ENCODE measurements at regions not wholly inside any gene's neighbourhood (a gene's known extent, or its start where the extent isn't known, plus 50 kb on each side); places are given as distances from the start of the nearest gene placed in this dataset.
"Not testable (repeated sequence)": the region's sequence is repeated elsewhere in the genome, so short reads cannot be mapped to it uniquely, and the experiment has no call there.

- DNase-seq (ENCODE audit: low spot score) = no peak
Observed at GRCh38 chr2:66105066-66105753, 329.7 kb upstream of the MEIS1 start.

- DNase-seq (ENCODE audit: low spot score) = no peak
Observed at GRCh38 chr2:66103581-66103980, 331.3 kb upstream of the MEIS1 start.

GRCh38 chr2:66101206-66101605, 333.7 kb upstream of the MEIS1 start:
- DNase-seq (ENCODE audit: low spot score) = no peak

- peak; percentile 4 for DNase-seq (ENCODE audit: low spot score)
Observed at GRCh38 chr2:66095820-66096345, 339.0 kb upstream of the MEIS1 start.

GRCh38 chr2:66094689-66095088, 340.2 kb upstream of the MEIS1 start:
- not testable (repeated sequence) for DNase-seq (ENCODE audit: low spot score)

GRCh38 chr2:66093371-66093770, 341.6 kb upstream of the MEIS1 start:
- no peak for DNase-seq (ENCODE audit: low spot score)

GRCh38 chr2:66084948-66085590, 349.9 kb upstream of the MEIS1 start:
- no peak for DNase-seq (ENCODE audit: low spot score)

- DNase-seq (ENCODE audit: low spot score) = no peak
Observed at GRCh38 chr2:66082581-66082980, 352.3 kb upstream of the MEIS1 start.

- no peak for DNase-seq (ENCODE audit: low spot score)
Observed at GRCh38 chr2:66080127-66080526, 354.8 kb upstream of the MEIS1 start.

GRCh38 chr2:66073172-66073571, 361.8 kb upstream of the MEIS1 start:
- no peak for DNase-seq (ENCODE audit: low spot score)

GRCh38 chr2:66070721-66071602, 364.0 kb upstream of the MEIS1 start:
- DNase-seq (ENCODE audit: low spot score) = no peak

GRCh38 chr2:66069937-66070720, 364.8 kb upstream of the MEIS1 start:
- no peak for DNase-seq (ENCODE audit: low spot score)

GRCh38 chr2:66066032-66066431, 368.9 kb upstream of the MEIS1 start:
- DNase-seq (ENCODE audit: low spot score) = no peak

GRCh38 chr2:66059332-66059731, 375.6 kb upstream of the MEIS1 start:
- no peak for DNase-seq (ENCODE audit: low spot score)

- DNase-seq (ENCODE audit: low spot score) = no peak
Observed at GRCh38 chr2:66058675-66059074, 376.2 kb upstream of the MEIS1 start.

- no peak for DNase-seq (ENCODE audit: low spot score)
Observed at GRCh38 chr2:66057844-66058243, 377.1 kb upstream of the MEIS1 start.

- DNase-seq (ENCODE audit: low spot score) = peak; percentile 40
Observed at GRCh38 chr2:66050392-66050791, 384.5 kb upstream of the MEIS1 start.

- no peak for DNase-seq (ENCODE audit: low spot score)
Observed at GRCh38 chr2:66048667-66049066, 386.3 kb upstream of the MEIS1 start.

- DNase-seq (ENCODE audit: low spot score) = no peak
Observed at GRCh38 chr2:66041902-66042657, 392.8 kb upstream of the MEIS1 start.

GRCh38 chr2:66036948-66037347, 398.0 kb upstream of the MEIS1 start:
- no peak for DNase-seq (ENCODE audit: low spot score)

GRCh38 chr2:66034467-66034866, 400.5 kb upstream of the MEIS1 start:
- DNase-seq (ENCODE audit: low spot score) = no peak
